HG02798 (cell line): ENCODE measurements at regions not wholly inside any gene's neighbourhood (a gene's known extent, or its start where the extent isn't known, plus 50 kb on each side); places are given as distances from the start of the nearest gene placed in this dataset.

ENCODE experiments used
- ATAC-seq: cut with Tn5 transposase; IDR thresholded peaks from one replicate; pipeline ENCODE4 v1.9.1; 2021; ENCODE audit warnings: mild to moderate bottlenecking; ENCODE audit not compliant: unreplicated experiment, poor library complexity

DNA sequence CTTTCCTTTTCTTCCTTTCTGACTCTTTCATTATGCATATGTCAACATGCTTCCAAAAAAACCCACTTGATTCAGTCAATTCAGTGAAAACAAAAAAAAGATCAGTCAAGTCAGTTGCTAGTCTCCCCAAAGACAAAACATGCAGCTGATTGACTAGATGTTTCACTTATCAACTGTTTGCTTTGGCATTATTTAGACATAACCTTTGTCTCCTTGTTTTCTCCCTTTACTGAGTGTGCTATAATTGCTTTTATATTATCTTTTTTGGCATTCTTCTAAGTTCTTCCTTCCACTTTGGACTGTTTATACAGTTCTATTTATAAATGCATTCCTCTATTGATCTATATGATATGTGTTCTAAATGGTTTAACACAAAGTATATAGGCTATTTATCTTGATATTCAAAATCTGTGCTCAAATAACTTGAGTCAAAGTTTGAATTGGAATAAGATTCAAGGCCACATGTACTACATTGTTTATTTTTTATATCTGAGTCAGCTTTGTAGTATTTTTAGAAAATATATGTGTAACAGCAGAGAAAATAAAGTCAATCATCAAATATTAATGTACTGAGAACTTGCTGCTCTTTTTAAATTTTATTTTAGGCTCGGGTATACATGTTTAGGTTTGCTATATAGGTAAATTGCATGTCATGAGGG lies 260.5 kb downstream of the CENPW start:
- no peak for ATAC-seq

DNA sequence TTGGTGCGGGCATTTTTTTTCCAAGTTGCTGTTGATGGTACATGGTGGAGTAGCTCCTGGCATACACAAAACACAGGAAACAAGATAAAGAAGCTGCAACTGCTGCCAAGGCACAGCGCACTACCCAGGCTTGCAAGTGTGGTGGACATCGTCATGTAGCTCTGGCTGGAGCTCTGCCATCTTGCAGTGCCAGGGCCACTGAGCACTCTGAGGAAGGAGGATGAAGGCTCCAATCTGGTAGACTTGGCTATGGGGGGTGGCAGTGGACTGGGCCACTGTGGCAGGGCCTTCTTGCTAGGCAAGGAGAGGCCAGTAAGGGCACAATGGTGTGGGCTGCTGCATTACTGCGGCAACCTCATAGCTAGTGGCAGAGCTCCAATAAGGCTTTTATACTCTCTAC lies 263.5 kb downstream of the CENPW start:
- ATAC-seq = no peak

DNA sequence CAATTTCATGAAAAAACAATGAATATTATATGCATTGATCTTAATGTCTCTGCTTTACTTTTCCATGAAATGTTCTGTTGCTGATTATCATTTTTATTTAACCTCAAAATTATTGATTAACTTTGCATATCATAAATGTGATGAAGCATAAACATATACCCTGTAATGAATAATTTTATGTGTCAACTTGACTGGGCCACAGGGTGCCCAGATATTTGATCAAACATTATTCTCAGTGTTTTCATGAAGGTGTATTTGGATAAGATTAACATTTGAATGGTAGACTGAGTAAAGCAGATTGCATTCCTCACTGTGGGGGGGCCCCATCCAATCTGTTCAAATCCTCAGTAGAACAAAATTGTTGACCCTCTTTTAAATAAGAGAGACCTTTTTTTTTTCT lies 265.2 kb downstream of the CENPW start:
- ATAC-seq = no peak

DNA sequence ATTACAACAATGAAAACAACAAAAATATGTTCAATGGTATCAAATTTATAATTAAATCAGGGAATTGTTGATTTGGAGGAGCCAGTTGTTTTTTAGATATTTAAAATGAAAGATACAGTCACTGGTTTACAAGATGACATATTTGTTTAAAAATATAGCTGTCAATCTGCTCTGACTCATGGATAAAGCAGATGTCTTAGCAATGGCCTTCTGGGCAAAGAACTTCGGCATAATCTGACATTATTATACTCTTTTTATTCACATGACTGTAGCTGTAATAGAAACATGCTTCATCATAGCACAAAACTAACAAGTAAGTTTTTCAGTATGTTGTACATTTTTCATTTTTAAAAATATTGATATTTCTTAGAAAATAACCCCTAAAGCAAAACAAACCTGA lies 267.4 kb downstream of the CENPW start:
- ATAC-seq = no peak

DNA sequence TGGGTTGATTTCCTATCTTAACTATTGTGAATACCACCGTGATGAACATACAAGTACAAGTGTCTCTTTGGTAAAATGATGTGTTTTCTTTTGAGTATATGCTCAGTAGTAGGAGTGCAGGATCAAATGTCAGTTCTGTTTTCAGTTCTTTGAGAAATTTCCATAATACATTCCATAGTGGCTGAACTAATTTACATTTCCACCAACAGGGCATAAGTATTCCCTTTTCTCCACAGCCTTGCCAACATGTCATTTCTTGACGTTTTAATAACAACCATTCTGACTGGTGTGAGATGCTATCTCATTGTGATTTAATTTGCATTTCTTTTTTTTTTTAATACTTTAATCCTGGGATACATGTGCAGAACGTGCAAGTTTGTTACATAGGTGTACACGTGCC lies 268.8 kb downstream of the CENPW start:
- ATAC-seq = no peak

DNA sequence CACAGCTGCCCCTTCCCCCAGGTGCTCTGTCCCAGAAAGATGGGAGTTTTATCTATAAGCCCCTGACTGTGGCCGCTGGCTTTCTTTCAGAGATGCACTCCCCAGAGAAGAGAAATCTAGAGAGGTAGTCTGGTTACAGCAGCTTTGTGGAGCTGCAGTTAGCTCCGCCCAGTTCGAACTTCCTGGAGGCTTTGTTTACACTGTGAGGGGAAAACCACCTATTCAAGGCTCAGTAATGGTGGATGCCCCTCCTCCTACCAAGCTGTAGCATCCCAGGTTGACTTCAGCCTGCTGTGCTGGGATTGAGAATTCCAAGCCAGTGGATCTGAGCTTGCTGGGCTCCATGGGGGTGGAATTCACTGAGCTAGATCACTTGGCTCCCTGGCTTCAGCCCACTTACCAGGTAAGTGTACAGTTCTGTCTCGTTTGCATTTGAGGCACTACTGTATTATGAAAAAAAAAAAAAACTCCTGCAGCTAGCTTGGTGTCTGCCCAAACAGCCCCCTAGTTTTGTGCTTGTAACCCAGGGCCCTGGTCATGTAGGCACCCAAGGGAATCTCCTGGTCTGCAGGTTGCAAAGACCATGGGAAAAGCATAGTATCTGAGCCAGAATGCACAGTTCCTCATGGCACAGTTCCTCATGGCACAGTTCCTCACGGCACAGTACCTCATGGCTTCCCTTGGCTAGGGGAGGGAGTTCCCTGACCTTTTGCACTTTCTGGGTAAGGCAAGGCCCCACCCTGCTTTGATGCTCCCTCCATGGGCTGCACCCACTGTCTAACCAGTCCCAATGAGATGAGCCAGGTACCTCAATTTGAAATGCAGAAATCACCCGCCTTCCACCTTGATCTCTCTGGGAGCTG lies 275.0 kb downstream of the CENPW start:
- peak; percentile 68 for ATAC-seq

DNA sequence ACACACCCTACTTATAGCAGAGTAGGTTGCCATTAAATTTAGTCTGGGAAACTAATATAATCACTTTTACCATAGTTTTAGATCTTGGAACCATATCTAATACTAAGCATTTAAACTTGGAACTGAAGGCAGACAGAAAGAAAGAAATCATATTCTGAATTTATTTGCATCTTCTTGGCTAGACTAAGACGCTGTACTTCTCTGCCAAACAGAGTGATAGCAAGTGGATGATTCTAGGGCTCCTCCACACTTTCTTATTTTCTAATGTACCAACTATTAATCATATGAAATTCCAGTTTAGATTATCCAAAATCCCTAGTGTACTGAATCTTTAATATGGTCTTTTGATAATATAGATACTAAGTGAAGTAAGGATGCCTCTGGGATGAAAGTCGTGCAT lies 277.0 kb downstream of the CENPW start:
- ATAC-seq = no peak

DNA sequence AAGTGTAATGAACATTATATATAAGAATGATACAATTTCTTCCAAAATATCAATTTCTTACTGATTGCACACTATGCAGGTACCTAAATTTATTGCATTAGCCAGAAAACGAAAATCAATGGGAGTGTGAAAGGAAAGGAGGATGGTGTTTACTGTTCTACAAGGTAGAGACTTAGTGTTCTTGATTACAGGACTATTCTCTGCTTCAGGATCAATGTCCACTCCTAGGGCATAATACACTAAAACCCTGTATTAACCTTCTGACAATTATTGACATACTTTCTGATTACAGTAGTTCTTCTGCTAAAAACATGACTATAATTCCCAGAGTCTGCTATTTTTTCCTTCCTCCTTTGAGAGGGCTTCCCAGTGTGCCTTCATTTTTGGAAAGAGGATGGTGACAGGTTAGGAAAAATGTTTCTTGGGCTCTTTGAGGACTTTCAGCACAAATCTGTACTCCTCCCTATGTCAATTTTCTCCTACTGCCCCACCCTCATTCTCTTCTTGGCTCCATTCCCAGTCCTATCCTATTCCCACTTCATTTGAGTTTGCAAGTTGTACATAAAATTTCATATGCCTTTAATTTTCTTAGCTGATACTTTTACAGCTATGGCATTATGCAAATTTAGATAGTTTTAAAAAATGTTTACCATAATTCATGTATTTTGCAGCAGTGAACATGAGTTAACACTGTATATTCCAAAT lies 278.9 kb downstream of the CENPW start:
- ATAC-seq = no peak

DNA sequence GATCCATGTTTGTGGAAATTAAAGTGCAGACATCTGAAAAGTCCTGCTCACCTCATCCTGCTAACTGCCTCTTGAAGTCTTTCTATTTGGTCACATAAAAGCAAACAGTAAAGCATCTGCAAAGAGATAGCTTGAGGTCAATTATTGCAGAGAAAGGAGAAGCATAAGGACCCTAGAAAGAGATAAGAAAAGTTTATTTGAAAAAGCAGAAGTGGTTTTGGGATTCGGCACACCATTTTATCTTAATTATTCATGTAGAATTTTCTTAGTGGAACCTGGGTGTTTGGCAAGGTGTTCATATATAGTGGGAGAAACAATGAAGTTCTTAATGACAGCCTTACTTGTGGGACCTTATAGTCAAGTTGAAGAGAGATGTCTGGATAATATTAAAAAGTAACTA lies 280.8 kb downstream of the CENPW start:
- no peak for ATAC-seq

DNA sequence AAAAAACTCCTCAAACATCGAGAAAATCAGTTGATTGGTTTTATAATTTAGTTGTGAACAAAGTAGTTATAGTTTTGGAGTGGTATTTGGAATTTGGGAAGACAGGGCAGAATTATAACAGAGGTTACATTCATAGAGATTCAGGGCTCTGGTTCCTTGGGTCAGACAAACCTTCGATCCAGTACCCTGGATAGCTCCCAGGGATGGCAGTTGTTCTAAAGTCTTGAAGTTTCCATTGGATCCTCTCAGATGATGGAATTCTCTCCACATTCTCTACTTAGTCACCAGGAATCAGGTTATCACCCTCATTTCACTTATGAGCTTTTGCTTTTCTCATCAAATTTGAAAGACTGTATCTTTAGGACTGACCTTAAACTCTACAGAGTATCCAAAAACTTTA lies 285.1 kb downstream of the CENPW start:
- no peak for ATAC-seq

DNA sequence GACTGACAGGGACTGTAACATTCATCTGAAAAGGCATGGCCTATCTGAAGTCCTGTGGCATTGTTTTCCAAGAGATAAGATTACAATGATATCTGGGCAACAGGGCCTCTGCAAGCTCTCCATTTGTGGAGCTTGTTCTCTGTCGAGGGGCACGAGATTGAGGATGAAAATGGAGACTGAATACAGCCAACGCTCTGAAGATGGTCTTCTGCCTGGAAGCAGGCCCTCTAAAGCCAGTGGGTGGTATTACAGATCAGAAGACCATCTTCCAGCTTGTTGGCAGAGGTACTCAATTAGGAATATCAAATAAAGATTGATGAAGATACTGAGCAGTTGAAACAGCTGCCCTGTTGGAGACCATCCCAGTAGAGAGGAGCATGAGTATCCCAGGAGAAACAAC lies 288.2 kb downstream of the CENPW start:
- ATAC-seq = peak; percentile 62

DNA sequence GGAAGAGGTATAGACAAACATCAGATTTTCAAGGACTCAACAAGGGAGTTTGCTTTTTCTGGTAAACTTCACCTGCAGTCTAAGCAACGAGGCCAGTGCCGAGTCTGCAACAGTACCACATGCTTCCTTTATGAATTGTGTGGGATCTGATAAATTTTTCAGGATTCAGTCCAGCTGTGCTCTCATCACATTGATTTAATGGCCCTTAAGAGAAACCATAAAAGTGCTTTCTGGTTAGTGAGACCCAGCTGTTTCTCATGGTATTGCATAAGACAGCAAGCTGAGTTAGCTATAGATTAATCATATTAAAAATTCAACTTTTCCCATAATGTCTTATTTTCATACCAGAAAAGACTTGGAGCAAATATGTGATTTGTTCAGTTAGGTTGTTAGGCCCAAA lies 291.4 kb downstream of the CENPW start:
- ATAC-seq = no peak

DNA sequence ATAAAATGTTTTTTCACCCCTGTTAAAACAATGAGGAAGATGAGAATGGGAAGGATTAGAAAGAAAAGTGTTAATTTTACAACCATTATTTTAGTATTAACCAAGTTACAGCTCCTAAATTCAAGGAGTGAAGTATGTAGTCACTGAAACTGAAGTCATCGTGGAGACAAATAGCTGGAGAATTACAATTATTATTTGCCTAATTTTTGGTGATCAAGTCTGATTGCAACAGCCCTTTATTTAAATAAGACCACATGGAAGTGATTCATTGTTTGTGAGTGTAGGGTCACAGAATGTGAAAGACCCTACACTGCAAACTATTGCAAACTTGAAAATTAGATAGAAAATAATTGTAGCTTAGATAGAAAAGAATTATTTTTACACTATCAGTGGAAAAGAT lies 292.4 kb downstream of the CENPW start:
- no peak for ATAC-seq

DNA sequence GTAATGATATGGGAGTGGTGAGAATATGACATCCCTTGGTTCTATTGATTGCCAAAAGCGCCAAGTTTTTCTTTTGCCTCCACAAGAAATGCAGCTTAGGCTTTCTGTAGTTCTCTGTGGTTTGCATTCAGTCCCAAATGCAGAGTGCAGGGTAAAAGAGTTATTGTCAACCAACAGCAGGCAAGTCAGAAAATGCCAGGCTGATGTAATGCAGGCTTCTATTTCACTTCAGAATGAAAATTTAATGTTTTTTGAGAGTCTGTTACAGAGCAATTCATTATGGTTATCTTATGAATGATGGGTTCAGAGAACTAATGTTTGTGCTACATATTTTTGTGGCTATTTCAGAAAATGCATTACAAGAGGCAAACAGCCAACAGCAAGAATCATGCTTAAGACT lies 293.5 kb downstream of the CENPW start:
- ATAC-seq = no peak

DNA sequence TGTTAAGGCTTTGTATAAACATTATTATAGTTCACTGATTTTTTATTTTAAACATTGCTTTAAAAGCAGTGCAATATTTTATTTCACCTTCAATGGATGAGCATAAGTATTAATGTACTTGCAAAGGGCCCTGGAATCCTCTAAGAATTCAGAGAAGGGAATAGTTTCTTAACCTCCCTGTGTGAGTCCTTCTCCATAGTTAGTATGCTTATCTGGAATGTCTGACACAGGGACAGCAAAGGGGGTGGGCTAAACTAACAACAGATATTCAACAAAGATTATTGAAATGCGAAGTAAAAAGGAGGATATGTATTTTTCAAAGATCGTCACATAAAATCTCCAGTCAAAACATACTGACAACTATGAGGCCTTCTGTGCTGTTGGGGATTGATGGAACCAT lies 300.4 kb downstream of the CENPW start:
- ATAC-seq = no peak

DNA sequence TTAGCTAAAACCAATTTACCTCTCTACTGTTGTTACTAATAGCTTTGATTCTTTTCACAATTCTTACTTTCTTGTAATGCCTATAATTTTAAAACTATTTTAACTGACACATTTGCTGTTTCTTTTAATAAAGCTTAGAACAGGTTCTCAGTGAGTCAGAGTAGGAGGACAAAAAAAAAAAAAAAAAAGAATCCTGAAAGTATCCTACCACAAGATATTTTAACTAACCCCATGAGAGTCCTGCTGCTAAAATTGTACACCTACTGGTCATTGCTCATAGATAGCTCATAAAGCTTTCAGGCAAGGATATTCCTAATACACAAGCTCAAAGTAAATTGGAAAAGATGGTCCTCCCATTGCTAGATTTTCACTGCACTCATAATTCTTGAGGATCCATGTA lies 301.0 kb downstream of the CENPW start:
- no peak for ATAC-seq

DNA sequence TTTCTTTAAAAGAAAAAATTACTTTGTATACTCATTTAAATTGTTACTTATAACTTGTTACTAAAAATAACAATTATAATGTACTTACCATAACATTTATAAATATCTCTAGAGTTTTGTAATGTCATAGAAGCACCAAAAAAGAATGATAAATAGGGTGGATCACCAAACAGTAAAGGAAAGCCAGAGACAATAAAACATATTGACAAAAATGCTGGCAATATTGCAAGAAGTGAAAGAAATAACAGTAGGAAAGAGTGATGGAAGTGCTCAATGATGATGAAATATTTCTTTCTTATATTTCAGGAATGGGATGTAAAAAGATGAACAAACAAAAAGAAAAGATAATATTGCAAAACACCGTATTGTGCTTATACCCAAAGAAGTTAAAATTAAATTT lies 301.7 kb downstream of the CENPW start:
- ATAC-seq = no peak

DNA sequence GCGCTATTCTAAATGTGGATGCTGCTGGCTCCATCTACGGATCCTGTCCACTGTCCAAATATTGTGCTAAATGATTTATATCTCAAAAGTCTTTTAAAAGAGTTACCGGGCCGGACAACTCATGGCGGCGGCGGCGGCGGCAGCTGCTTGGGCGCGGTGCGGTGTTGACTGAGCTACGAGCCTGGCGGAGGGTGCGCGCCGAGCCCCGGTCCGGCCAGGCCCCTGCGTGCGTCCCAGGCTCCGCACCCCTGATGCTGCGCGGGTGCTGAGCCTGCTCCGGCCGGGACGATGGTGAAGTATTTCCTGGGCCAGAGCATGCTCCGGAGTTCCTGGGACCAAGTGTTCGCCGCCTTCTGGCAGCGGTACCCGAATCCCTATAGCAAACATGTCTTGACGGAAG lies 303.4 kb downstream of the CENPW start:
- no peak for ATAC-seq

DNA sequence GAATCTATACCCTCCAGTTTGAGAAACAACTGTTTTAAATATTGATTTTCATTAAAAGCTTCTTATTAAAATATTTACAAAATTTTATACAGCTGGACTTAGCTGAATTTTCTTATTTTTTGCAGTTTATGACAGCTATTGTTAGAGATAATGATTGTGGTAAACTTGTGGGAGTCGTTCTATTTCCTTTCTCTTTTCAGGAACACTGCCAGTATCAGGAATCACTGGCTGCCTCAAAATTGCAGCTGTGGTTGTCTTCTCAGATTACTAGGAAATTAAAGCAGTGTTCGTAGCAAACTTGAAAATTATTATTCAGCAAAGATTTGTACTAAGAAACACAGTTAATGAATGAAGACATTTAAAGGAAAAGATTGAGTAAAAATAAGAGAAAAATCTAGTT lies 311.0 kb downstream of the CENPW start:
- no peak for ATAC-seq

DNA sequence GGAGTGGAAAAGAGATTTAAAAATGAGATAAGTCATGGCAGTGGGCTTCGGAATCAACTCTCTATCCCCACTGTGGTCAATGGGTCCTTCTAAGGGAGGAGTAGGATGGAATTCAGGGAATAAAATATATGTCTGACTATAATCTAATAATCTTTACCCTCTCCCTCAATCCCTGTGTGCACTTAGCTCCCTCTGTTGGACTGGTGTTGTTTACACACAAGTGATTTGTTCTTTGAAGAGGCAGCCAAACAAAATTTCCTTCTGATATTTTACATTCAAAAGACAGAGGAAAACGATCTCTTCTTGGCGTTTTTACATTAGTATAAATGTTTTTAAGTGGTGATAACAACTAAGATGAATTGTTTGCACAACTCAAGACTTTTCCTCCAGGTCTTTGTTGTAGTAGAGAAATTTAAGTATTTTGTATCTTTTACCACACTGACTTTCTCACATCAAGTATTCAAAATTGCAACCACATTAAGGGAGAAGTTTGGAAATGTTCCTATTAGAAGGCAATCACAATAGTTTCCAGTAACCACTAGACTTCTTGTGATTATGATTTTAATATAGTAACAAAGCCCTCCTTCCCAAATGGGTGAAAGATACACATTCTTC lies 317.8 kb downstream of the CENPW start:
- ATAC-seq = peak; percentile 58

DNA sequence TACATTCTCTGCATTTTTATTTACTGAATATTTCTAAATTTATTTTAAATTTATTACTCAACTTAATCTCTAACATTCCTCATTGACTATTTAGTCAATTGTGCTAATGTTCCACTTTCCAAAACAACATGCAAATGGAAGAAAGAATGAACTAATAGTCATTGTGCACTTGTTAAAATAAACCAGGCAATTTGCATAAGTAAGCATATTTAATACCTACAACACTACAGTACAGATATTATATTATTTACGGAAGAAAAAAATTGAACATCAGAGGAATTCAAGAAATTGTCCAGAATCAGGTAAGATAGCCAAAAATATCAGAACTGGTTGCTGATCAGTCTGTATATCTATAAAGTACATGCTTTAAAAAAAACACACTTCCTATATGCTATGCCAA lies 320.5 kb downstream of the CENPW start:
- ATAC-seq = no peak
